Astrocyte of the cerebellum (primary cell): ENCODE measurements at regions not wholly inside any gene's neighbourhood (a gene's known extent, or its start where the extent isn't known, plus 50 kb on each side); places are given as distances from the start of the nearest gene placed in this dataset.

Experiments
- DNase-seq: peaks from one replicate; pipeline ENCODE4 v3.0.0-alpha.2; 2011; ENCODE audit warnings: low read depth
- H3K4me3 ChIP-seq: 2 replicates; pipeline ENCODE4 v1.5.1; 2011; ENCODE audit warnings: mild to moderate bottlenecking, low read depth, low read length, moderate library complexity
- in situ Hi-C: cut with HindIII; loops from 2 replicates; pipeline ENCODE4 v1.10.0; 2017; ENCODE audit warnings: low sequenced_read_pairs
- TF ChIP-seq, protein P1 (sequence below): IDR thresholded peaks from 2 replicates; pipeline ENCODE4 v1.5.1; 2012; ENCODE audit warnings: low read length, low read depth, moderate library complexity, mild to moderate bottlenecking; ENCODE audit errors: missing control alignments

GRCh38 chr4:52250154-52250553, 199.1 kb downstream of the SPATA18 start:
- in situ Hi-C loops: no loop called here

DNA sequence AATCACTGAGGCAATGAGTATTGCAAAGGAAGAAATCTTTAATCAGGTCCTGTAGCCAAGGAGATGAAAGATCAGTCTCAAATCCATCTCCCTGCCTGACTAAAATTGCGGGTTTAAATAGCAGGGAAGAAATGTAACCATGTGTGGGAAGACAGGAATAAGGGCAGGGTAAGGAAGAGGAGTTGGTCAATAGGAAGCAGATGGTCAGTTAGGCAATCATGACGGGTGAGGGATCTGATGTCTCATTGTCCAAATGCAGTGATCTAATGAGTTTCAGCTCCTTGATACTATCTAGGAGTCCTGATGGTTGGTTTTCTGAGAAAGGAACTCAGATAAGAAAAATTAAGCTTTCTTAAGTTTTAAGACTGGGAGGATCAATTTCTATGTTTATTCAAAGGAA, 200.8 kb downstream of the SPATA18 start:
- H3K4me3 ChIP-seq: no peak overlapping the region
- DNase-seq: no peak
- in situ Hi-C loops: no loop called here
- TF ChIP-seq, protein P1, sequence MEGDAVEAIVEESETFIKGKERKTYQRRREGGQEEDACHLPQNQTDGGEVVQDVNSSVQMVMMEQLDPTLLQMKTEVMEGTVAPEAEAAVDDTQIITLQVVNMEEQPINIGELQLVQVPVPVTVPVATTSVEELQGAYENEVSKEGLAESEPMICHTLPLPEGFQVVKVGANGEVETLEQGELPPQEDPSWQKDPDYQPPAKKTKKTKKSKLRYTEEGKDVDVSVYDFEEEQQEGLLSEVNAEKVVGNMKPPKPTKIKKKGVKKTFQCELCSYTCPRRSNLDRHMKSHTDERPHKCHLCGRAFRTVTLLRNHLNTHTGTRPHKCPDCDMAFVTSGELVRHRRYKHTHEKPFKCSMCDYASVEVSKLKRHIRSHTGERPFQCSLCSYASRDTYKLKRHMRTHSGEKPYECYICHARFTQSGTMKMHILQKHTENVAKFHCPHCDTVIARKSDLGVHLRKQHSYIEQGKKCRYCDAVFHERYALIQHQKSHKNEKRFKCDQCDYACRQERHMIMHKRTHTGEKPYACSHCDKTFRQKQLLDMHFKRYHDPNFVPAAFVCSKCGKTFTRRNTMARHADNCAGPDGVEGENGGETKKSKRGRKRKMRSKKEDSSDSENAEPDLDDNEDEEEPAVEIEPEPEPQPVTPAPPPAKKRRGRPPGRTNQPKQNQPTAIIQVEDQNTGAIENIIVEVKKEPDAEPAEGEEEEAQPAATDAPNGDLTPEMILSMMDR: no peak

More at GRCh38 chr4:52250154-52250553, 199.1 kb downstream of the SPATA18 start:
- TF ChIP-seq, protein P1: no peak
- no peak for DNase-seq
- no peak overlapping the region for H3K4me3 ChIP-seq

DNA sequence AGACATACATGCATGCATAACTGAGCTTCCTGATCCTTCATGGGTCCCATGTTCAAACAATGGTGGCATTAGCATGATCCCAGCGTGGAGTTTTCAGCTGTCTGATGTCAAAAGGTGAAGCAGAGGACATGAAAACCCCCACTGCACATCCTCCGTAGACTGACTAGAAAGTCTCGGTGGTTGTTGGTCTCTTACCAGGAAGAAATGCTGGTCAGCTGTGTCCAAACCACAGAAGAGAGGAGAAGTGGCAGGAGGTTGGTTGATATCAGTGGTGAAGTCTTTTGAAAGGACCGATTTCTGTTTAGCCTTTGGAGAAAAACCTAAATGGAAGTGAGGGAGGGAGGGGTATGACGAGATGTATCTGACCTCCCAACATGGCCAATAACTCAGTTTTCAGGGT, 201.9 kb downstream of the SPATA18 start:
- in situ Hi-C loops: no loop called here
- no peak overlapping the region for H3K4me3 ChIP-seq
- no peak for DNase-seq
- TF ChIP-seq, protein P1: no peak

GRCh38 chr4:52256522-52256921, 205.4 kb downstream of the SPATA18 start:
- in situ Hi-C loops: no loop called here
- H3K4me3 ChIP-seq: no peak overlapping the region
- TF ChIP-seq, protein P1: no peak
- no peak for DNase-seq

- DNase-seq: no peak
- H3K4me3 ChIP-seq: no peak overlapping the region
- TF ChIP-seq, protein P1: no peak
- in situ Hi-C loops: no loop called here
Observed at GRCh38 chr4:52259978-52260377, 208.9 kb downstream of the SPATA18 start.

GRCh38 chr4:52260514-52261210, 209.6 kb downstream of the SPATA18 start:
- in situ Hi-C loops: no loop called here
- DNase-seq: no peak
- TF ChIP-seq, protein P1: no peak
- H3K4me3 ChIP-seq: no peak overlapping the region
